Fibroblast of the aortic adventitia (primary cell): ENCODE measurements at regions not wholly inside any gene's neighbourhood (a gene's known extent, or its start where the extent isn't known, plus 50 kb on each side); places are given as distances from the start of the nearest gene placed in this dataset.
A peak's percentile ranks its signal among the peaks of the same experiment; 100 is the strongest.

Experiments used
- DNase-seq: peaks from one replicate; pipeline ENCODE4 v3.0.0-alpha.2; 2010; ENCODE audit warnings: low read depth
- H3K4me3 ChIP-seq: 2 replicates; pipeline ENCODE4 v1.5.1; 2011; ENCODE audit warnings: low read depth, mild to moderate bottlenecking, control low read depth, low read length, moderate library complexity
- TF ChIP-seq, protein P1 (sequence below): IDR thresholded peaks from 2 replicates; pipeline ENCODE4 v1.5.1; 2011; ENCODE audit warnings: mild to moderate bottlenecking, low read length, control low read depth, inconsistent platforms; ENCODE audit not compliant: insufficient read depth

DNA sequence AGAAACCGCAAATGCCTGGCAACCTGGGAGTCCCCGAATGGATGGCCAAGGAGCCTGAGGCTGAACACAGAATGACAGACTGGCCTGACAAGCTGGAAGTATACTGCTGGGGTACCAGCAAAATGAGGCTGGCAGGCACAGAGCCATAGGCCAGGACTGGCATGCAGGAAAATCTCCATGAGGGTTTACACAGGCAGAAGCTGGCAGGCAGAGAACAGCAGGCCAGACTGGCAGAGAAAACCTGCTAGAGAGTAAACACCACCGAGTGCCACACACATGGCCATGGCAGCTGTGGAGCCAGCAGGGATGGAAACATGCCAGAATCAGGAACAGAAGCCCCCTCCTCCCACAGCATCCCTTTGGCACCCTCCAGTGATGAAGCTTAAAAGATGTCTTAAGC, 63.4 kb downstream of the CRPPA start:
- no peak for DNase-seq
- TF ChIP-seq, protein P1, sequence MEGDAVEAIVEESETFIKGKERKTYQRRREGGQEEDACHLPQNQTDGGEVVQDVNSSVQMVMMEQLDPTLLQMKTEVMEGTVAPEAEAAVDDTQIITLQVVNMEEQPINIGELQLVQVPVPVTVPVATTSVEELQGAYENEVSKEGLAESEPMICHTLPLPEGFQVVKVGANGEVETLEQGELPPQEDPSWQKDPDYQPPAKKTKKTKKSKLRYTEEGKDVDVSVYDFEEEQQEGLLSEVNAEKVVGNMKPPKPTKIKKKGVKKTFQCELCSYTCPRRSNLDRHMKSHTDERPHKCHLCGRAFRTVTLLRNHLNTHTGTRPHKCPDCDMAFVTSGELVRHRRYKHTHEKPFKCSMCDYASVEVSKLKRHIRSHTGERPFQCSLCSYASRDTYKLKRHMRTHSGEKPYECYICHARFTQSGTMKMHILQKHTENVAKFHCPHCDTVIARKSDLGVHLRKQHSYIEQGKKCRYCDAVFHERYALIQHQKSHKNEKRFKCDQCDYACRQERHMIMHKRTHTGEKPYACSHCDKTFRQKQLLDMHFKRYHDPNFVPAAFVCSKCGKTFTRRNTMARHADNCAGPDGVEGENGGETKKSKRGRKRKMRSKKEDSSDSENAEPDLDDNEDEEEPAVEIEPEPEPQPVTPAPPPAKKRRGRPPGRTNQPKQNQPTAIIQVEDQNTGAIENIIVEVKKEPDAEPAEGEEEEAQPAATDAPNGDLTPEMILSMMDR, result no peak
- H3K4me3 ChIP-seq, result no peak overlapping the region

DNA sequence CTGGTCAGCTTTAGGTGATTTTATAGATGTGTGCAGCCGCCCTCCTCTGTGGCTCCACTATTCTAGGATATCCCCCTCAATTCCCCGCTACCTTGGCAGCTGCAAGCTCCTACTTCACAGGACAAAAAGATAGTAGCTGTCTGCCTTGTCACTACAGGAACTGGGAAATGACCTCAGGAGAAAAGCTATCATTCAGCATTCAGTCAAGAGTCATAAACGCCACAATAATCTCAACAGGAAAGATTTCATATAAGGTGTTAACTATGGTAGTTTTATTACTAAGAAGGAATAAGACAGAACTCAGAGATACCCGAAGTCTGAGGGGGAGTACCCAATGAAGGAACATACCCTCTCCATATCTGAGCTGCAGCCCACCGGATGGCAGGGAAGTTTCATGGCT, 63.9 kb downstream of the CRPPA start:
- TF ChIP-seq, protein P1, result no peak
- DNase-seq, result no peak
- no peak overlapping the region for H3K4me3 ChIP-seq

DNA sequence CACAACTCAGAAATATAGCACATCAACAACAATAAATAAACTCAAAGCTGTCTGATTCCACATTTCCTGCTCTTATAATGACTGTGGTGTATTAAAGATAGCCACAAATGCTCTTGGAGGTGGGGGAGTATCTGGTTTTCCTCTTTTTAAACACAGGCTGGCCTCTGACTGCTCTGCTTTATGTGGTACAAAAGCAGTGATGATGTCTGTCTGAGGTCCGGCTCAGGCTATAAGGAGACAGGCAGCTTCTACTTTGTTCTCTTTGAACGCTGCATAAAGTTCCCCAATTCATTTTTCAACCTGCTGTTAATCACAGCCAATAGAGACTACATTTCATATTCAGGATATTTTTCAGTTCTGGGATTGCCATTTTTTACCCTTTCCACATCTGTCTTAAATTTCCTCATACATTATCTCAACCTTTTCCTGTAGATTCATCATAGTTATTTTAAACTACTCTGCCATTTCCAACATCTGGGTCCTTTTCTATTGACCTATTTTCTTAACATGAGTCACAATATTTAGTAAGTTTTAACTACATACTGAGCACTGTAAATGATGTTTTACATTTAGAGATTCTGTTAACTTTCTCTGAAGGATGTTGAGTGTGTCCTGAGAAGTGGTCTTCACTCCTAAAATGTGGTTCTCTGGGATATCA, 64.9 kb downstream of the CRPPA start:
- peak; percentile 80 for DNase-seq
- no peak overlapping the region for H3K4me3 ChIP-seq
- TF ChIP-seq, protein P1, result no peak

DNA sequence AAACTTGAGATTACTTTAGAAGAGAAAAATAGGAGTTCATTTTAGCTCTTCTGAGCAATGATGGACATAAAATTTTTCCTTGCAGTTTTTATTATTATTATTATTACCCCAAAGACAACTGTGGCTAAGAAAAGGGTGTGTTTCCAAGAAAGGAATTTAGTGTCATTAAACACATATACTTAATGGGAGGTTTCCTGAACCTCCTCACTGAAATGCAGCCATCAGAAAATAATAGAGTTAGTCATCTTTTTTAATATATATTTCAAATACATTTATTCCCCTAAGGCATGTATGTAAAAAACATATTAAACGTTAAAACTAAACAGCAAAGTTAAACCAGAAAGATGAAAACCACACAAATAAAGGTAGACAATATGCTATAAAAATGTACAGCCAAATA, 66.8 kb downstream of the CRPPA start:
- H3K4me3 ChIP-seq, result no peak overlapping the region
- TF ChIP-seq, protein P1, result no peak
- no peak for DNase-seq

DNA sequence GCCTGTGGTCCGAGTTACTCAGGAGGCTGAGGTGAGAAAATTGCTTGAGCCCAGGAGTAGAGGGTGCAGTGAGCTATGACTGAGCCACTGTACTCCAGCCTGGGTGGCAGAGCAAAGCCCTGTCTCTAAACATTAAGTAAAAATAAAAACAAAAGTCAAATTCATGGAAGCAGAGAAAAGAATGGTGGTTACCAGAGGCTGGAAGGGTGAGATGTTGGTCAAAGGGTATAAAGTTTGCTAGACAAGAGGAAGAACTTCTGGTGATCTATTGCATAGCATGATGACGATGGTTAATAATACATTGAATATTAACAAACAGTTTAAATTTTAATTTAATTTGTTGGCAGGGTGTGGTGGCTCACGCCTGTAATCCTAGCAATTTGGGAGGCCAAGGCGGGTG, 68.1 kb downstream of the CRPPA start:
- no peak overlapping the region for H3K4me3 ChIP-seq
- no peak for DNase-seq
- TF ChIP-seq, protein P1, result no peak

DNA sequence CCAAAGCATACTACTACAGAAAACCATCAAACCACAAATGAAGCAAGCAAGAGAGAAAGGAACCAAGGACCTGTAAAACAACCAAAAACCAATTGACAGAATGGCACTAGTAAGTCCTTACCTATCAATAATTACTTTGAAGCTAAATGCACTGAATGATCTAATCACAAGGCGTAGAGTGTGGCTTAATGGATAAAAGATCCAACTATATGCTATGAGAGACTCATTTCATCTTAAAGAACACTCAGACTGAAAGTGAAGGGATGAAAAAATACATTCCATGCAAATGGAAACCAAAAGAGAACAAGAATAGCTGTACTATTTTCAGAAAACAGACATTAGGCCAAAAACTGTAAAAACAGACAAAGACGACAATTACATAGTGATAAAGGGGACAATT, 70.7 kb downstream of the CRPPA start:
- TF ChIP-seq, protein P1, result no peak
- no peak for DNase-seq
- H3K4me3 ChIP-seq, result no peak overlapping the region

DNA sequence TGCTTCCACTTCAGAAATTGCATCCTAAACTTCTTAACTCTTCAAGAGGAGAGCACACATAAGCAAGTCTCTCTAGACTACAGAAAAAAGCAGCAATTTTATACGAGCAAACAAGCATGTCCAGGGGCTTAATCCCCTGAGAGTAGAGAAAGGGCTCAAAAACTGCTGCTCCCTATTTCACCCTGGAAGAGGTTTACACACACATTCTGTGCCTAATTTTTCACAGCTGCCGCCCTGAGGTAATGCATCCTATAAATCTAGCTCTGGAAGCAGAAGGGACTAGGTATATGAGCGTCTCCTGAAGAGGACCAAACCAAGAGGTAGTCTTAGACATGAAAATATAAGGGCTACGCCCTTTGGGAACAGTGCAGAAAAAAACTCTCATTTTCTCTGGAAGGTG, 73.1 kb downstream of the CRPPA start:
- DNase-seq, result no peak
- H3K4me3 ChIP-seq, result no peak overlapping the region
- TF ChIP-seq, protein P1, result no peak
